ENCODE measurements at regions not wholly inside any gene's neighbourhood (a gene's known extent, or its start where the extent isn't known, plus 50 kb on each side); places are given as distances from the start of the nearest gene placed in this dataset.

- no peak overlapping the region for H3K4me3 ChIP-seq
- no peak for ATAC-seq
Measured at GRCh38 chr2:57987835-57988573, 58.6 kb upstream of the VRK2 start.

GRCh38 chr2:57990118-57990725, 56.4 kb upstream of the VRK2 start:
- no peaks in the 10 kb centered on the region for H3K36me3 ChIP-seq (ENCODE audit: low read depth)
- intact Hi-C loops (cut with DNase I, micrococcal nuclease), result no loop called here
- no peak overlapping the region for H3K4me3 ChIP-seq
- ATAC-seq (no peak), DNase-seq (no peak)
- TF ChIP-seq CTCF (IDR thresholded peaks at IDR 0.05), result no peak
- H3K9me3 ChIP-seq, result no peaks in the 10 kb centered on the region
- no peaks in the 10 kb centered on the region for H3K4me1 ChIP-seq (ENCODE audit: low read depth)

More at GRCh38 chr2:57987835-57988573, 58.6 kb upstream of the VRK2 start:
- Histone ChIP-seq H3K9me3 (no peaks in the 10 kb centered on the region), H3K4me1 (ENCODE audit: low read depth) (no peaks in the 10 kb centered on the region), H3K36me3 (ENCODE audit: low read depth) (no peaks in the 10 kb centered on the region)
- intact Hi-C loops (cut with DNase I, micrococcal nuclease), result no loop called here
- no peak for TF ChIP-seq CTCF (IDR thresholded peaks at IDR 0.05)
- no peak for DNase-seq
